ENCODE measurements at regions not wholly inside any gene's neighbourhood (a gene's known extent, or its start where the extent isn't known, plus 50 kb on each side); places are given as distances from the start of the nearest gene placed in this dataset.

- TF ChIP-seq CTCF (IDR thresholded peaks at IDR 0.05) (no peak), POLR2A (IDR thresholded peaks at IDR 0.05) (no peak)
Observed at GRCh38 chr7:155223503-155223902, 74.2 kb upstream of the INSIG1 start.

Data from lower leg skin (tissue), 3 donors.